ENCODE measurements at regions not wholly inside any gene's neighbourhood (a gene's known extent, or its start where the extent isn't known, plus 50 kb on each side); places are given as distances from the start of the nearest gene placed in this dataset.
"Not testable (repeated sequence)": the region's sequence is repeated elsewhere in the genome, so short reads cannot be mapped to it uniquely, and the experiment has no call there.

GRCh38 chr13:48819376-48819775 lies 156.3 kb upstream of the FNDC3A start:
- Histone ChIP-seq H2AFZ (ENCODE audit: insufficient read depth, low read depth, low read length, poor library complexity, severe bottlenecking) (no peak overlapping the region), H3K4me2 (replicated peaks; ENCODE audit: extremely low read depth, low read length, poor library complexity, severe bottlenecking) (no peak overlapping the region), H3K9ac (ENCODE audit: insufficient read depth, low read length, poor library complexity, severe bottlenecking) (no peak overlapping the region), H3K36me3 (replicated peaks in 1 of 2; ENCODE audit: control insufficient read depth in 1 of 2, insufficient read depth in 2 of 2, low read length in 2 of 2) (no peaks in the 10 kb centered on the region), H3K9me3 (replicated peaks in 1 of 2; ENCODE audit: control insufficient read depth in 1 of 2, insufficient read depth in 1 of 2, low read length in 2 of 2) (no peaks in the 10 kb centered on the region), H3K79me2 (ENCODE audit: insufficient read depth, low read length) (no peaks in the 10 kb centered on the region), H3K4me3 (replicated peaks in 1 of 3; ENCODE audit: low read depth in 2 of 3, low read length in 3 of 3) (no peak overlapping the region), H3K4me1 (ENCODE audit: control insufficient read depth in 1 of 2, insufficient read depth in 2 of 2, low read length in 2 of 2) (no peaks in the 10 kb centered on the region), H4K20me1 (ENCODE audit: insufficient read depth, low read length) (no peaks in the 10 kb centered on the region), H3K27ac (ENCODE audit: low read depth in 1 of 2, low read length in 2 of 2) (no peak overlapping the region), H3K27me3 (ENCODE audit: control insufficient read depth in 2 of 2, insufficient read depth in 2 of 2, low read length in 2 of 2) (peaks cover 0 to 3% of the 10 kb centered on the region in 2 donors)
- H3K4me1 Mint-ChIP-seq, result peaks cover 9% of the 10 kb centered on the region
- H3K27me3 Mint-ChIP-seq (ENCODE audit: low read depth in 3 of 3), result peaks cover 0 to 3% (median 2%) of the 10 kb centered on the region in 3 donors
- H3K36me3 Mint-ChIP-seq, result no peaks in the 10 kb centered on the region
- H3K27ac Mint-ChIP-seq, result no peak overlapping the region
- WGBS (ENCODE audit: insufficient coverage), result 100% methylated on average over 1 of the region's 3 CpGs
- DNase-seq, result no peak
- no peak for TF ChIP-seq CTCF (IDR thresholded peaks at IDR 0.05)
- H3K9me3 Mint-ChIP-seq, result peaks cover 0 to 3% (median 0%) of the 10 kb centered on the region in 7 donors
- intact Hi-C loops (cut with micrococcal nuclease), result no loop called here
- no peak overlapping the region for H3K4me3 Mint-ChIP-seq

GRCh38 chr13:48819899-48820298 lies 155.8 kb upstream of the FNDC3A start:
- Histone ChIP-seq H3K4me1 (ENCODE audit: control insufficient read depth in 1 of 2, insufficient read depth in 2 of 2, low read length in 2 of 2) (no peaks in the 10 kb centered on the region), H3K4me3 (replicated peaks in 1 of 3; ENCODE audit: low read depth in 2 of 3, low read length in 3 of 3) (no peak overlapping the region), H2AFZ (ENCODE audit: insufficient read depth, low read depth, low read length, poor library complexity, severe bottlenecking) (no peak overlapping the region), H3K27ac (ENCODE audit: low read depth in 1 of 2, low read length in 2 of 2) (no peak overlapping the region), H4K20me1 (ENCODE audit: insufficient read depth, low read length) (no peaks in the 10 kb centered on the region), H3K9ac (ENCODE audit: insufficient read depth, low read length, poor library complexity, severe bottlenecking) (no peak overlapping the region), H3K9me3 (replicated peaks in 1 of 2; ENCODE audit: control insufficient read depth in 1 of 2, insufficient read depth in 1 of 2, low read length in 2 of 2) (no peaks in the 10 kb centered on the region), H3K4me2 (replicated peaks; ENCODE audit: extremely low read depth, low read length, poor library complexity, severe bottlenecking) (no peak overlapping the region), H3K27me3 (ENCODE audit: control insufficient read depth in 2 of 2, insufficient read depth in 2 of 2, low read length in 2 of 2) (peaks cover 0 to 3% of the 10 kb centered on the region in 2 donors), H3K36me3 (replicated peaks in 1 of 2; ENCODE audit: control insufficient read depth in 1 of 2, insufficient read depth in 2 of 2, low read length in 2 of 2) (no peaks in the 10 kb centered on the region), H3K79me2 (ENCODE audit: insufficient read depth, low read length) (no peaks in the 10 kb centered on the region)
- H3K4me3 Mint-ChIP-seq, result no peak overlapping the region
- peaks cover 0 to 3% (median 0%) of the 10 kb centered on the region in 7 donors for H3K9me3 Mint-ChIP-seq
- no peak overlapping the region for H3K27ac Mint-ChIP-seq
- H3K36me3 Mint-ChIP-seq, result no peaks in the 10 kb centered on the region
- intact Hi-C loops (cut with micrococcal nuclease), result no loop called here
- peaks cover 0 to 3% (median 2%) of the 10 kb centered on the region in 3 donors for H3K27me3 Mint-ChIP-seq (ENCODE audit: low read depth in 3 of 3)
- no CpG with 5 or more reads among the region's 4 CpGs for WGBS (ENCODE audit: insufficient coverage)
- no peak for TF ChIP-seq CTCF (IDR thresholded peaks at IDR 0.05)
- DNase-seq, result no peak
- peaks cover 9% of the 10 kb centered on the region for H3K4me1 Mint-ChIP-seq

GRCh38 chr13:48823526-48823925 lies 152.2 kb upstream of the FNDC3A start:
- H3K79me2 ChIP-seq (ENCODE audit: insufficient read depth, low read length); H2AFZ ChIP-seq (ENCODE audit: insufficient read depth, low read depth, low read length, poor library complexity, severe bottlenecking); intact Hi-C loops (cut with micrococcal nuclease); H3K4me3 Mint-ChIP-seq; H3K9ac ChIP-seq (ENCODE audit: insufficient read depth, low read length, poor library complexity, severe bottlenecking); H3K4me1 Mint-ChIP-seq; H3K27ac Mint-ChIP-seq; H3K36me3 ChIP-seq (replicated peaks in 1 of 2; ENCODE audit: control insufficient read depth in 1 of 2, insufficient read depth in 2 of 2, low read length in 2 of 2); H3K4me3 ChIP-seq (replicated peaks in 1 of 3; ENCODE audit: low read depth in 2 of 3, low read length in 3 of 3); H3K4me1 ChIP-seq (ENCODE audit: control insufficient read depth in 1 of 2, insufficient read depth in 2 of 2, low read length in 2 of 2); H3K27ac ChIP-seq (ENCODE audit: low read depth in 1 of 2, low read length in 2 of 2); DNase-seq; H3K4me2 ChIP-seq (replicated peaks; ENCODE audit: extremely low read depth, low read length, poor library complexity, severe bottlenecking); H4K20me1 ChIP-seq (ENCODE audit: insufficient read depth, low read length): not testable (repeated sequence)
- Histone ChIP-seq H3K9me3 (replicated peaks in 1 of 2; ENCODE audit: control insufficient read depth in 1 of 2, insufficient read depth in 1 of 2, low read length in 2 of 2) (peaks cover 15 to 18% of the 10 kb centered on the region in 2 donors), H3K27me3 (ENCODE audit: control insufficient read depth in 2 of 2, insufficient read depth in 2 of 2, low read length in 2 of 2) (peaks cover 8 to 11% of the 10 kb centered on the region in 2 donors)
- peaks cover 8 to 16% (median 10%) of the 10 kb centered on the region in 3 donors for H3K27me3 Mint-ChIP-seq (ENCODE audit: low read depth in 3 of 3)
- WGBS (ENCODE audit: insufficient coverage), result 90% methylated on average over 3 of the region's 9 CpGs
- H3K9me3 Mint-ChIP-seq, result peaks cover 11 to 26% (median 21%) of the 10 kb centered on the region in 7 donors
- H3K36me3 Mint-ChIP-seq, result peaks cover 12% of the 10 kb centered on the region in 2 donors
